Coronary artery (tissue), 2 donors: ENCODE measurements at regions not wholly inside any gene's neighbourhood (a gene's known extent, or its start where the extent isn't known, plus 50 kb on each side); places are given as distances from the start of the nearest gene placed in this dataset.
A peak's percentile ranks its signal among the peaks of the same experiment; 100 is the strongest.

Experiments
- DNase-seq: peaks from one replicate; pipeline ENCODE4 v3.0.0-alpha.2; 2017; ENCODE audit warnings: low spot score
- H3K27ac ChIP-seq, 2 donors: fragments of 200-600 bp; sonication (generic); one replicate each; pipeline ENCODE4 v1.5.1; 2016 to 2019
- H3K4me3 ChIP-seq: fragments of 200-600 bp; sonication (generic); 2 replicates; pipeline ENCODE4 v1.5.1; 2016; ENCODE audit warnings: mild to moderate bottlenecking, moderate library complexity
- TF ChIP-seq, protein P1 (sequence below): fragments of 200-600 bp; sonication (generic); IDR thresholded peaks from one replicate; pipeline ENCODE4 v1.5.1; 2019; ENCODE audit warnings: antibody characterized with exemption

DNA sequence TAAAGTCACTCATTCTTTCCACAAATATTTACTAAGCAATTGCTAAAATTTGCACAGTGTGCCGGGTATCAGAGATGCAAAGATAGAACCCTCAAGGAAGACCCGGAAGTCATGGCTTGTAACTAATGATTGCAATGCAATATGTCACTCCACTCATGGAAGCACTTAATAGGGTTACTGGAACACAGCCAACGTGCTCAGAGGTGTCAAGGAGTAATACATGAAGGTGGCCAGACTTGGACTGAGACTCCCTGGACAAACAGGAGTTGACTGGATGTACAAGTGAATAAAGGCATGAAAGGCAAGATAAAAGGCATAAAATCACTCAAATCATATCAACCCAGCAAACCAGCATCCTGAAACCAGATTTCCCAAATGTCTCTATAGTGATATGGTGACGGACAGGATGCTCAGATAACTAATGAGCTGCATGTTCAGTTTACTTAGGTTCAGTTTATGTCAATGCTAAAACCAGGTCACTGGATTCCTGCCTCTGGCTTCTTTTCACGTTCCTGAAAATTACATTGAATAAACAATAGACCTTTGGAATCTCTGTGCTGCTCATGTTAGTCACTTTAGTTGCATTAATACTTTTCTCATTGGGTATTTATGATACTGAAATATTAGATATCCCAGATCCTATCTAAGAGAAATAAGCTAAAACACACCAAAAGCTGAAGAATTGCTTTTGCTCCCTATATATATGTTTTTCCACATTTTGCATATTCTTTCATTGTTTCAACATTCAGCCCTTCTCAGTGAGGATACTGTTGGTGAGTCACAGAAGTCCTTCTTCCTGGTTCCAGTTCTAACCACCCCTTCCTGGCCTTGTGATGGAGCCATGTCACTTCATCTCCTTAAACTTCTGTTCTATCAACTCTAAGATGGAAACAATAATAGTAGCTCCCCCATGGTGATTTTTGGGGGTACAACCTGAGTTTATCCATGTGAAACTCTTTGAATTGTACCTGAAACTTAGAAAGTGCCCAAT is 688.9 kb upstream of the ID2 start:
- no peak for DNase-seq
- TF ChIP-seq, protein P1, sequence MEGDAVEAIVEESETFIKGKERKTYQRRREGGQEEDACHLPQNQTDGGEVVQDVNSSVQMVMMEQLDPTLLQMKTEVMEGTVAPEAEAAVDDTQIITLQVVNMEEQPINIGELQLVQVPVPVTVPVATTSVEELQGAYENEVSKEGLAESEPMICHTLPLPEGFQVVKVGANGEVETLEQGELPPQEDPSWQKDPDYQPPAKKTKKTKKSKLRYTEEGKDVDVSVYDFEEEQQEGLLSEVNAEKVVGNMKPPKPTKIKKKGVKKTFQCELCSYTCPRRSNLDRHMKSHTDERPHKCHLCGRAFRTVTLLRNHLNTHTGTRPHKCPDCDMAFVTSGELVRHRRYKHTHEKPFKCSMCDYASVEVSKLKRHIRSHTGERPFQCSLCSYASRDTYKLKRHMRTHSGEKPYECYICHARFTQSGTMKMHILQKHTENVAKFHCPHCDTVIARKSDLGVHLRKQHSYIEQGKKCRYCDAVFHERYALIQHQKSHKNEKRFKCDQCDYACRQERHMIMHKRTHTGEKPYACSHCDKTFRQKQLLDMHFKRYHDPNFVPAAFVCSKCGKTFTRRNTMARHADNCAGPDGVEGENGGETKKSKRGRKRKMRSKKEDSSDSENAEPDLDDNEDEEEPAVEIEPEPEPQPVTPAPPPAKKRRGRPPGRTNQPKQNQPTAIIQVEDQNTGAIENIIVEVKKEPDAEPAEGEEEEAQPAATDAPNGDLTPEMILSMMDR, result no peak
- no peak overlapping the region for H3K27ac ChIP-seq
- H3K4me3 ChIP-seq, result no peak overlapping the region

DNA sequence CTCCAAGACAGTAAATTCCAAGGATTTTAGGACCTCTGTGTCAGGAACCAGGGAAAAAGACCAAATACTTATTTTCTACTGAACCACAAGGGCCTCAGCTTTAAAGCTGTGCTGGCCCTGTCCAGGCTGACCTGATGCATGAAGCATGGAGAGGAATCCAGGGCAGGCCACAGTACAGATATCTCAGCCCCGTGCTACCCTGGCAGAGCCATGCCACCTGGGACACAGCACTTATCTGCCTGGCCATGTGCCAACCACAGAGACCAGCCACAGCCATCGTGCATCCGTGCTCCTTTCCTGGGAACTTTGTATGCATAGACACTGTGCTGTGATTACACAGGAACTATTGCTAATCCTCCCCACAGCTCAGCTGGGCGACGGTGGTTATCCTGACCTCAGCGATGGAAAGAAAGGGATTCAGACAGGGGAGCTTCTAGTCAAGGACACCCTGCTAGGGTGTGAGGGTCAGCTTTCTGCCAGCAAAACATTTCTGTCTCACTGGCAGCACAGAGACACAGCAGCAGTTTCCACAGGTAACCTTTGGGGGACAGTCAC is 687.4 kb upstream of the ID2 start:
- Histone ChIP-seq H3K27ac (no peak overlapping the region), H3K4me3 (no peak overlapping the region)
- TF ChIP-seq, protein P1, result no peak
- DNase-seq, result no peak

DNA sequence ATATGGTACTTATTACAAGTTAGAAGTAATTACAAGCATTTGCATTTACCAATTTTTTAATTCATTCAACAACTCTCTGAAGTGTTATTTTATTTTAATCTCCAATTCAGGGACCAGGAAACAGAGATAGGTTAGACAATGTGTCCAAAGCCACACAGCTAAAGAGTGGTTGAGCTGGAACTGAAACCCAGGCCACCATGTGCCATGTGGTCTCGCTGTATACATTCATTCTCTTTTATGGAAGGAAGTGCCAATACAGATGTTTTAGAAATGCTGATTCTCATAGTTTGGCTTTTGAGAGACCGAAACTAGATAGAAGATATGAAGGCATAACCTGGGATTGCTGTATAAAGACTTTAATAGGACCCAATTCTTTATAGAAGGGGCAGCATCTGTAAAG is 684.6 kb upstream of the ID2 start:
- DNase-seq, result no peak
- H3K27ac ChIP-seq, result no peak overlapping the region
- TF ChIP-seq, protein P1, result no peak
- H3K4me3 ChIP-seq, result no peak overlapping the region

DNA sequence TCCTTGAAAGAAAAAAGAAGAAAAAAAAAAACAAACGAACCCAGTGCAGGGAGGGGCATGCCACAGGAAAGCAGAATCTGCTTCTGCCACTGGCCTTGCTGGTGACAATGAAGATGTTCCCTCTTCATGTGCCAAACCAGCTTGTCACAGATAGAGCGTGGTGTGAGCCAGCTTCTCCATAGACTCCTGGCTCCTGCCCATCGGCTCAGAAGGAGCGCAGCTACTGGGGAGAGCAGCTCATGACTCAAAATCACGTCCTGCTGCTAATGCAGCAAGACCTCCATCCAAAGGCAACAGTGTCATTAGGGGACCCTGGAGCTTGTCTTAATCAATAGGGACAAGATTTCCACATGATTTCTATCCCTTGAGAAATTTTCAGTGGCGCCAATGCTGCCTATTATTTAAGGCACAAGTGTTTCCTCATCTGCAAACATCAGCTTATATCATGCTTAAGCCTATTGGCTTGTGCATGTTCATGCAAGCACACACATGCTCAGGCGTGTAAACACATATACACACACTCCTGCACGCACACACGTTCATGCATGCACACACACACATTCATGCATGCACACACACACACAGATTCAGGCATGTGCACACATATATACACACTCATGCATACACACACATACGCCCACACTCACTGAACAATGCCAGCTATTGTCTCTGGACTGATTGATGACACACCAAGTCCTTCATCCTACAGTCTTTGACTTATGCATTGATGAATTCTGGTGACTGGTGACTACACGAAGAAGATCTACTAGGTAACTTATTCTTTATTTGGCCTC is 682.0 kb upstream of the ID2 start:
- H3K4me3 ChIP-seq, result no peak overlapping the region
- TF ChIP-seq, protein P1, result no peak
- H3K27ac ChIP-seq, result no peak overlapping the region
- DNase-seq, result no peak

DNA sequence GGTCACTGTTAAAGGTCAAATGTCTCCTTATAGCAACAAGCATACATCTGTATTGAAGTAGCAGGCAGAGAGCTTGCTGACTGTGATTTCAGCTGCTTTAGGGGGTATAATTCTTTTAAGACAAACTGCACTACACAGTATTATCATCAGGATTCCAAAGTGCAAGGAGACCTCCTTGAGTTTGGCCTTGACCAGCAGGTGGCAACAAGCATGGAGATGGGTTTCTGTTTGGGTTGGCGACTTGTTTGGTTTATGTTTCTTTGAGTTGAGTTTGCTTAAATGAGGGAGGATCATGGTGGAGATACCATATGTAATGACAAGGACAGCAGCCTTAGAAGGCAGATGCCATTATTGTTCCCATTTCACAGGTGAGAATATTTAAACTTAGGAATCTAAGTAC is 681.0 kb upstream of the ID2 start:
- TF ChIP-seq, protein P1, result no peak
- DNase-seq, result no peak
- Histone ChIP-seq H3K27ac (no peak overlapping the region), H3K4me3 (no peak overlapping the region)

DNA sequence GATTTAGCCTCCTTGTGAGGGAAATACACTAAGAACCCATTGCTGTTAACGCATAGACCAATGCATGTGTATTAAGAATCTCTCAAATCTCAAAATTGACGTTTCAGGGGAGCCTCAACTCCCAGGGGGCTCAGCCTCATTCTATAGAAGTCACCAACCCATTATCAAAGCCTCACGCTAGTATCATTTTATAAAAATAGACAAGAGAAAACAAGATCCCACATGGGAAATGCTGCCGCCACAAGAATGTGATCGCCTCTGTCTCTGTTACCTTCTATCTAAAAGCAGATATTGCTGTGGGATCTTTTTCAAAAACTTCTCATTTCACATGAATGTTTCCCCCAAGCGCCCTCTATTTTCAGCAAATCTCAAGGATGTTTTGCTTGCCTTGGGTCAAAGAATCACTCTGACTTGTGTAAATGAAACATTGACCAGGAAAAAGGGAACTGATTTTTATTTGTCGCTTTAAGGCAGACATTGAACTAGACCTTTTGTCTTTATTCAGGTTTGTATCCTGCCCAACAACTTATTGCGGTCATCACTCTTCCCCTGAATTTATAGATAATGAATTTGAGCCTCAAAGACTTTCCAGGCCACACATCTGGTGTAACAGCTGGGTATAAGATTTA is 679.0 kb upstream of the ID2 start:
- no peak overlapping the region for H3K4me3 ChIP-seq
- H3K27ac ChIP-seq, result peak overlapping the region; percentile 12 to 80
- no peak for DNase-seq
- TF ChIP-seq, protein P1, result no peak
